PC-9 (cell line): ENCODE measurements at regions not wholly inside any gene's neighbourhood (a gene's known extent, or its start where the extent isn't known, plus 50 kb on each side); places are given as distances from the start of the nearest gene placed in this dataset.

Source experiments
- BruUV-seq: library from RNA; stranded (reverse); fragments of 400-500 nt; replicated peaks from 2 replicates; lab custom pipeline; 2021; lab: Mats Ljungman, UMichigan
- CTCF ChIA-PET: fragments of 300-600 bp; sonication (Branson Sonifier 250); formaldehyde crosslinking; loops from one replicate; lab custom pipeline; 2022; ENCODE audit warnings: antibody characterized with exemption; lab: Charles Lee
- POLR2A ChIA-PET: fragments of 300-600 bp; sonication (Branson Sonifier 250); formaldehyde crosslinking; loops from one replicate; lab custom pipeline; 2022; ENCODE audit warnings: antibody characterized with exemption; ENCODE audit not compliant: unreplicated experiment; lab: Charles Lee
- DNase-seq, 2 experiments: peaks; one replicate each; pipeline versions ENCODE4 v3.0.0 to v3.0.0-alpha.2; 2015 to 2022; ENCODE audit warnings: mixed read lengths in 1 of 2
- H2AFZ ChIP-seq: fragments of 200-600 bp; sonication (generic); 2 replicates; pipeline ENCODE4 v1.8.1; 2017; ENCODE audit warnings: antibody characterized with exemption
- H3F3A ChIP-seq: fragments of 200-600 bp; sonication (generic); 2 replicates; pipeline ENCODE4 v1.8.1; 2017; ENCODE audit warnings: antibody characterized with exemption, mild to moderate bottlenecking, low read depth; ENCODE audit not compliant: insufficient read depth
- H3K27ac ChIP-seq: fragments of 200-600 bp; sonication (generic); 2 replicates; pipeline ENCODE4 v1.6.1; 2016; ENCODE audit warnings: mixed run types
- H3K27me3 ChIP-seq: fragments of 200-600 bp; sonication (generic); 2 replicates; pipeline ENCODE4 v1.6.1; 2016; ENCODE audit warnings: low read depth, mixed run types; ENCODE audit not compliant: insufficient read depth
- H3K36me3 ChIP-seq: fragments of 200-600 bp; sonication (generic); 2 replicates; pipeline ENCODE4 v1.6.1; 2016; ENCODE audit warnings: low read depth, mixed run types
- H3K4me1 ChIP-seq: fragments of 200-600 bp; sonication (generic); replicated peaks from 2 replicates; pipeline ENCODE4 v1.6.1; 2016; ENCODE audit warnings: mixed run types; ENCODE audit not compliant: insufficient read depth
- H3K4me2 ChIP-seq: fragments of 200-600 bp; sonication (generic); 2 replicates; pipeline ENCODE4 v1.6.1; 2017; ENCODE audit warnings: mixed run types
- H3K4me3 ChIP-seq: fragments of 200-600 bp; sonication (generic); 2 replicates; pipeline ENCODE4 v1.6.1; 2016; ENCODE audit warnings: mixed run types
- H3K79me2 ChIP-seq: fragments of 200-600 bp; sonication (generic); 2 replicates; pipeline ENCODE4 v1.6.1; 2017; ENCODE audit warnings: low read depth, mixed run types
- H3K9me2 ChIP-seq: fragments of 200-600 bp; sonication (generic); 2 replicates; pipeline ENCODE4 v1.8.1; 2017; ENCODE audit warnings: mild to moderate bottlenecking; ENCODE audit not compliant: insufficient read depth
- H3K9me3 ChIP-seq: fragments of 200-600 bp; sonication (generic); 2 replicates; pipeline ENCODE4 v1.8.1; 2016; ENCODE audit warnings: low read depth; ENCODE audit not compliant: insufficient read depth
- H4K20me1 ChIP-seq: fragments of 200-600 bp; sonication (generic); 2 replicates; pipeline ENCODE4 v1.8.1; 2017; ENCODE audit not compliant: insufficient read depth
- EZH2 ChIP-seq: fragments of 200-600 bp; sonication (generic); IDR thresholded peaks from 2 replicates; pipeline ENCODE4 v1.8.0; 2017; ENCODE audit warnings: antibody characterized with exemption, low read depth
- intact Hi-C: fragments of 100-400 bp; cut with micrococcal nuclease; formaldehyde crosslinking; loops from one replicate; pipeline ENCODE4 v1.10.0; 2022; ENCODE audit not compliant: unreplicated experiment
- TF ChIP-seq, protein P1 (sequence below): fragments of 200-600 bp; sonication (generic); conservative IDR thresholded peaks from 2 replicates; pipeline ENCODE4 v1.6.1; 2017; ENCODE audit warnings: mixed run types, antibody characterized with exemption, mild to moderate bottlenecking, moderate library complexity

DNA sequence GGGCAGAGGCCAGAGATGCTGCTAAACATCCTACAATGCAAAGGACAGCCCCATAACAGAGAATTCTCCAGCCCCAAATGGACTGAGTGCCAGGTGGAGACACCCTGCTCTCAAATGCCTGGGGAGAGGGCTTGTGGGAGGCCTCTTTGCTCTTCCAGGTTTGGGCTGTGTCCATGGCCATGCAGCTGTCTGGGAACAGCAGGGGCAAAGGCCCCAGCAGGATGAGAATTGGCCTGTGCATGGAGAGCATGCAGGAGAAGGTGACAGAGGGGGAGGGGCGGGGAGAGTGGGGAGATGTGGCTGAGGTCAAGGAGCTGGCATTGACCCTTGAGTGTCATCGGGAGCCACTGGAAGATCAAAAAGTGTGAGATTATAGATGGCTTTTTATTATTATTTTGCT is 111.5 kb upstream of the ERCC6L2 start:
- H3K9me3 ChIP-seq: no peaks in the 10 kb centered on the region
- TF ChIP-seq, protein P1, sequence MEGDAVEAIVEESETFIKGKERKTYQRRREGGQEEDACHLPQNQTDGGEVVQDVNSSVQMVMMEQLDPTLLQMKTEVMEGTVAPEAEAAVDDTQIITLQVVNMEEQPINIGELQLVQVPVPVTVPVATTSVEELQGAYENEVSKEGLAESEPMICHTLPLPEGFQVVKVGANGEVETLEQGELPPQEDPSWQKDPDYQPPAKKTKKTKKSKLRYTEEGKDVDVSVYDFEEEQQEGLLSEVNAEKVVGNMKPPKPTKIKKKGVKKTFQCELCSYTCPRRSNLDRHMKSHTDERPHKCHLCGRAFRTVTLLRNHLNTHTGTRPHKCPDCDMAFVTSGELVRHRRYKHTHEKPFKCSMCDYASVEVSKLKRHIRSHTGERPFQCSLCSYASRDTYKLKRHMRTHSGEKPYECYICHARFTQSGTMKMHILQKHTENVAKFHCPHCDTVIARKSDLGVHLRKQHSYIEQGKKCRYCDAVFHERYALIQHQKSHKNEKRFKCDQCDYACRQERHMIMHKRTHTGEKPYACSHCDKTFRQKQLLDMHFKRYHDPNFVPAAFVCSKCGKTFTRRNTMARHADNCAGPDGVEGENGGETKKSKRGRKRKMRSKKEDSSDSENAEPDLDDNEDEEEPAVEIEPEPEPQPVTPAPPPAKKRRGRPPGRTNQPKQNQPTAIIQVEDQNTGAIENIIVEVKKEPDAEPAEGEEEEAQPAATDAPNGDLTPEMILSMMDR: no peak
- TF ChIP-seq EZH2: no peak
- no peaks in the 10 kb centered on the region for H3K79me2 ChIP-seq
- ChIA-PET POLR2A (no interaction called here), CTCF (no interaction called here)
- no peak overlapping the region for H3K4me3 ChIP-seq
- intact Hi-C loops: no loop called here
- H3K36me3 ChIP-seq: no peaks in the 10 kb centered on the region
- H3F3A ChIP-seq: no peaks in the 10 kb centered on the region
- H4K20me1 ChIP-seq: no peaks in the 10 kb centered on the region
- H3K4me1 ChIP-seq: no peaks in the 10 kb centered on the region
- no TSS peak for BruUV-seq
- H2AFZ ChIP-seq: no peak overlapping the region
- H3K27me3 ChIP-seq: no peaks in the 10 kb centered on the region
- H3K4me2 ChIP-seq: no peak overlapping the region
- H3K9me2 ChIP-seq: no peaks in the 10 kb centered on the region
- H3K27ac ChIP-seq: no peak overlapping the region
- DNase-seq: no peak

DNA sequence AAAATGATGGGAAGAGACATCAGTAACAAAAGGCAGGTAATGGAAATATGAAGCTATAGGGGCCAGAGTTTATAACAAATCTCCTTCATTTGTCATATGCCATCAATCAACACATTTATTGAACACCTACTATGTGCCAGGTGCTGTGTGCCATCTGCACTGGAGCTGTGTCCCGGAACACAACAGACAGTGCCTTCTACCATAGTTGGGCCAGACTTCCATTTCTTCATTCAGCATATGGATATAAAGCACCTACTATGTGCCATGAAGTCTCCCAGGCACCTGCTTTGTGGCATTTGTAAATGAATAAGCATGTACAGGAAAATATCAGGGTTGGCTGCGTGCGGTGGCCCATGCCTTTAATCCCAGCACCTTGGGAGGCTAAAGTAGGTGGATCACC is 112.5 kb upstream of the ERCC6L2 start:
- TF ChIP-seq EZH2: no peak
- no peak for DNase-seq
- no peaks in the 10 kb centered on the region for H4K20me1 ChIP-seq
- H3K27ac ChIP-seq: no peak overlapping the region
- no peak overlapping the region for H2AFZ ChIP-seq
- ChIA-PET CTCF (no interaction called here), POLR2A (no interaction called here)
- H3K27me3 ChIP-seq: no peaks in the 10 kb centered on the region
- no peaks in the 10 kb centered on the region for H3K9me3 ChIP-seq
- no peaks in the 10 kb centered on the region for H3K9me2 ChIP-seq
- H3K4me3 ChIP-seq: no peak overlapping the region
- no peaks in the 10 kb centered on the region for H3K36me3 ChIP-seq
- no peaks in the 10 kb centered on the region for H3F3A ChIP-seq
- H3K4me1 ChIP-seq: no peaks in the 10 kb centered on the region
- no peak overlapping the region for H3K4me2 ChIP-seq
- intact Hi-C loops: no loop called here
- H3K79me2 ChIP-seq: no peaks in the 10 kb centered on the region
- BruUV-seq: no TSS peak

DNA sequence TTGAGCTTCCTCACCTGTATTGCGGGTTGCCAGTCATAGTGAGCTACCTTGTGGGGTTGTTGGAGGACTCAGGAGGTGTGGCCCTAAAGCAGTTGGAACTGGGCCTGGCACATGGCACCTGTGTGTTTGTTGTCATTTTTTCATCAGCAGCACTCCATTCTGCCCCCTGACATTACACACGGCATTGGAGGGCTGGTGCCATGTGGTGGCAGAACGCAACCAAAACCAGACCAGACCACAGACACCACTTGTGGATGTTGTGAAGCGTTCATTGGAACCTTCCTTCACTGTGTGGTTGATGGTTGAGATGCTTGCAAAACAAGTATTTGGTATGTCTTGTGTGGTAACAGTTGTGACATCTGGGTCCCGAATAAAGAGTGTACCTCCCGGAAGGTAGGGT is 113.2 kb upstream of the ERCC6L2 start:
- Histone ChIP-seq H2AFZ (no peak overlapping the region), H3K4me2 (no peak overlapping the region), H3K4me3 (no peak overlapping the region), H4K20me1 (no peaks in the 10 kb centered on the region), H3K79me2 (no peaks in the 10 kb centered on the region), H3K36me3 (no peaks in the 10 kb centered on the region), H3F3A (no peaks in the 10 kb centered on the region), H3K4me1 (no peaks in the 10 kb centered on the region), H3K27me3 (no peaks in the 10 kb centered on the region), H3K9me3 (no peaks in the 10 kb centered on the region), H3K27ac (no peak overlapping the region), H3K9me2 (no peaks in the 10 kb centered on the region)
- no peak for DNase-seq
- intact Hi-C loops: no loop called here
- BruUV-seq: no TSS peak
- no peak for TF ChIP-seq EZH2
- TF ChIP-seq, protein P1: no peak
- CTCF ChIA-PET: no interaction called here
- POLR2A ChIA-PET: no interaction called here

DNA sequence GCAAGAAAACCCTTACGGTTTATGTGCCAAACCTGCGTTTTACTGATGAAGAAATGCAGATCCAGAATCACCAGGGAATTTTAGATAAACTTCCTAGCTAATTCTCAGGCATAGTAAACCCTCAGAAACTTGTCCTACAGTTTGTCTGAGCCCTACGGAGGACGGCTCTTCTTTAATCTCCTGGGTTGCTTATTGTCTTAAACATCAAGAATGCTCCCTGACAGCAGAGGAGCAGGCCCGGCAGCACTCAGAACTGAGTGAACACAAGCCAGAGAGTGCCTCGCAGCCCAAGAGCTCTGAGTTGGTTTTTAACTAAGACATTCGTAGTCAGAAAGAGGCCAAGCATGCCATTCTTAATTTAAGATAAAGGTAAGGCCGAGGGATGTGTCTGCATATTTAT is 114.7 kb upstream of the ERCC6L2 start:
- H3K36me3 ChIP-seq: no peaks in the 10 kb centered on the region
- POLR2A ChIA-PET: no interaction called here
- H3K9me3 ChIP-seq: no peaks in the 10 kb centered on the region
- no peak for DNase-seq
- BruUV-seq: no TSS peak
- CTCF ChIA-PET: no interaction called here
- TF ChIP-seq, protein P1: no peak
- no peak for TF ChIP-seq EZH2
- H4K20me1 ChIP-seq: no peaks in the 10 kb centered on the region
- H3K27me3 ChIP-seq: no peaks in the 10 kb centered on the region
- no peaks in the 10 kb centered on the region for H3K9me2 ChIP-seq
- H3K4me1 ChIP-seq: no peaks in the 10 kb centered on the region
- H3K4me3 ChIP-seq: no peak overlapping the region
- no peak overlapping the region for H3K4me2 ChIP-seq
- no peak overlapping the region for H2AFZ ChIP-seq
- H3K27ac ChIP-seq: no peak overlapping the region
- H3F3A ChIP-seq: no peaks in the 10 kb centered on the region
- H3K79me2 ChIP-seq: no peaks in the 10 kb centered on the region
- intact Hi-C loops: no loop called here
